KMS-11 (cell line): ENCODE measurements at regions not wholly inside any gene's neighbourhood (a gene's known extent, or its start where the extent isn't known, plus 50 kb on each side); places are given as distances from the start of the nearest gene placed in this dataset.

Experiments
- H2AFZ ChIP-seq: fragments of 200-600 bp; sonication (generic); 2 replicates; pipeline ENCODE4 v1.6.1; 2016; ENCODE audit warnings: antibody characterized with exemption, mixed run types, low read depth
- H3K27ac ChIP-seq: fragments of 200-600 bp; sonication (generic); 2 replicates; pipeline ENCODE4 v1.6.1; 2016; ENCODE audit warnings: mild to moderate bottlenecking, mixed run types
- H3K27me3 ChIP-seq: fragments of 200-600 bp; sonication (generic); 2 replicates; pipeline ENCODE4 v1.6.1; 2017; ENCODE audit warnings: mild to moderate bottlenecking, low read depth, mixed run types, moderate library complexity; ENCODE audit not compliant: insufficient read depth
- H3K36me3 ChIP-seq: fragments of 200-600 bp; sonication (generic); 2 replicates; pipeline ENCODE4 v1.6.1; 2017; ENCODE audit warnings: mild to moderate bottlenecking, mixed run types; ENCODE audit not compliant: insufficient read depth
- H3K4me1 ChIP-seq: fragments of 200-600 bp; sonication (generic); 2 replicates; pipeline ENCODE4 v1.6.1; 2016; ENCODE audit warnings: mild to moderate bottlenecking, low read depth, mixed run types; ENCODE audit not compliant: poor library complexity, severe bottlenecking
- H3K4me2 ChIP-seq: fragments of 200-600 bp; sonication (generic); 2 replicates; pipeline ENCODE4 v1.7.0; 2016; ENCODE audit warnings: mild to moderate bottlenecking, mixed run types
- H3K4me3 ChIP-seq: fragments of 200-600 bp; sonication (generic); IDR thresholded peaks from 2 replicates; pipeline ENCODE4 v1.6.1; 2017; ENCODE audit warnings: low read depth, low read length, mixed read lengths; ENCODE audit not compliant: insufficient read depth
- H3K79me2 ChIP-seq: fragments of 200-600 bp; sonication (generic); 2 replicates; pipeline ENCODE4 v1.6.1; 2016; ENCODE audit warnings: low read depth, mixed run types; ENCODE audit not compliant: insufficient read depth
- H3K9ac ChIP-seq: fragments of 200-600 bp; sonication (generic); 2 replicates; pipeline ENCODE4 v1.6.1; 2016; ENCODE audit warnings: mild to moderate bottlenecking, mixed run types
- H4K20me1 ChIP-seq: fragments of 200-600 bp; sonication (generic); 2 replicates; pipeline ENCODE4 v1.6.1; 2016; ENCODE audit warnings: mild to moderate bottlenecking, mixed run types; ENCODE audit not compliant: insufficient read depth
- CTCF ChIP-seq: fragments of 200-600 bp; sonication (generic); conservative IDR thresholded peaks from 2 replicates; pipeline ENCODE4 v1.6.1; 2017; ENCODE audit warnings: low read depth, mild to moderate bottlenecking, antibody characterized with exemption, low read length, moderate library complexity, mixed read lengths

DNA sequence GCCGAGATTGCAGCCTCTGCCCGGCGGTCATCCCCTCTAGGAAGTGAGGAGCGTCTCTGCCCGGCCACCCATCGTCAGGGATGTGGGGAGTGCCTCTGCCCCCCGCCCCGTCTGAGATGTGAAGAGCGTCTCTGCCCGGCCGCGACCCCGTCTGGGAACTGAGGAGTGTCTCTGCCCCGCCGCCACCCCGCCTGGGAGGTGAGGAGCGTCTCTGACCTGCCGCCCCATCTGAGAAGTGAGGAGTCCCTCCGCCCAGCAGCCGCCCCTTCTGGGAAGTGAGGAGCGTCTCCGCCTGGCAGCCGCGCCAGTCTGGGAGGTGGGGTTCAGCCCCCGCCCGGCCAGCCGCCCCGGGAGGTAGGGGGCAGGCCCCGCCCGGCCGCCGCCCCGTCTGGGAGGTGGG is 544.0 kb downstream of the CCER1 start:
- Histone ChIP-seq H3K27me3 (no peaks in the 10 kb centered on the region), H3K4me3 (no peak overlapping the region)
- TF ChIP-seq CTCF: no peak

DNA sequence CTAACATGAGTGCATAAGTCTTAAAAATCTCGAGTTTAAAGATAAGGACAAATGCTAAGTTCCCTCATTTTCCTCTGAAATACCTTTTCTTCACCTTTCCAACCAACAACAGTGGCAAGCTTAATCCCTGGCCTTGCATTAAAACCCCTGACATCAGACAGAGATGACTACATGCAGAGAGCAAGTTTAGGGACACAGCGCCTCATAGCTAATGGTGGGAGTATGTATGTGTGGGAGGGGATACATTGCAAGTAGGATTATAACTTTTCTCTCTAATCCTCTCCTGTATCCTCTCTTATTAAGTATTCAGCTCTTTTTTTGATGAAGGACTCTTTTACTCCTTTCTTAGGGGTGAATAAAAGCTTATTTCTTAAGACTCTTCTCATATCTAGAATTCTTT is 547.1 kb downstream of the CCER1 start:
- no peaks in the 10 kb centered on the region for H4K20me1 ChIP-seq
- no peak overlapping the region for H3K4me3 ChIP-seq
- no peak overlapping the region for H2AFZ ChIP-seq
- H3K9ac ChIP-seq: no peak overlapping the region
- TF ChIP-seq CTCF: no peak
- H3K27ac ChIP-seq: no peak overlapping the region
- no peak overlapping the region for H3K4me2 ChIP-seq
- H3K4me1 ChIP-seq: peaks cover 18% of the 10 kb centered on the region
- H3K27me3 ChIP-seq: no peaks in the 10 kb centered on the region
- H3K79me2 ChIP-seq: no peaks in the 10 kb centered on the region
- H3K36me3 ChIP-seq: no peaks in the 10 kb centered on the region

More for the DNA sequence above, 544.0 kb downstream of the CCER1 start:
- Histone ChIP-seq H3K4me2 (no peak overlapping the region), H3K36me3 (no peaks in the 10 kb centered on the region), H3K79me2 (no peaks in the 10 kb centered on the region), H2AFZ (no peak overlapping the region), H4K20me1 (no peaks in the 10 kb centered on the region), H3K27ac (no peak overlapping the region), H3K9ac (no peak overlapping the region), H3K4me1 (no peaks in the 10 kb centered on the region)

DNA sequence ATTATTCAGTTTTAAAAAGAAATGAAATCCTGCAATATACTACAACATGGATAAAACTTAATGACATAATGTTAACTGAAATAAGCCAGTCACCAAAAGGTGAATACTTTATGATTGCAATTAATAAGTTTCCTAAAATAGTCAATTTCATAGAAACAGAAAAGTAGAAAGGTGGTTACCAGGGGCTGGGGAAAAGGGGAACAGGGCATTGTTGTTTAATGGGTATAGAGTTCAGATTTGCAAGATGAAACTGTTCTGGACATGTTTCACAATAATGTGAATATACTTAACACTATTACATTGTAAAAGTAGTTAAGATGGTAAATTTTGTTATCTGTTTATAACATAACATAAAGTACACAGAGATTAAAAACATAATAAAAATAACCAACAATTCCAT is 550.9 kb downstream of the CCER1 start:
- Histone ChIP-seq H3K36me3 (no peaks in the 10 kb centered on the region), H2AFZ (no peak overlapping the region), H3K4me1 (peaks cover 41% of the 10 kb centered on the region), H3K4me3 (no peak overlapping the region), H3K27ac (no peak overlapping the region), H3K9ac (no peak overlapping the region), H4K20me1 (no peaks in the 10 kb centered on the region), H3K27me3 (no peaks in the 10 kb centered on the region), H3K79me2 (no peaks in the 10 kb centered on the region), H3K4me2 (peak overlapping the region; percentile 52)
- no peak for TF ChIP-seq CTCF

GRCh38 chr12:90401185-90401584 is 553.8 kb downstream of the CCER1 start:
- H3K79me2 ChIP-seq: no peaks in the 10 kb centered on the region
- no peak for TF ChIP-seq CTCF
- peak overlapping the region; percentile 30 for H2AFZ ChIP-seq
- H3K36me3 ChIP-seq: no peaks in the 10 kb centered on the region
- H3K9ac ChIP-seq: peak overlapping the region; percentile 24; the same call in 1 of the 2 replicates
- H4K20me1 ChIP-seq: no peaks in the 10 kb centered on the region
- peak overlapping the region; percentile 71 for H3K4me2 ChIP-seq
- H3K27me3 ChIP-seq: no peaks in the 10 kb centered on the region
- no peak overlapping the region for H3K4me3 ChIP-seq
- peak overlapping the region; percentile 34; the same call in 1 of the 2 replicates for H3K27ac ChIP-seq
- H3K4me1 ChIP-seq: peaks cover 41% of the 10 kb centered on the region
